Thoracic aorta (tissue), 2 donors: ENCODE measurements at regions not wholly inside any gene's neighbourhood (a gene's known extent, or its start where the extent isn't known, plus 50 kb on each side); places are given as distances from the start of the nearest gene placed in this dataset.

Experiments
- ATAC-seq: fragments of 150-250 bp; one replicate; pipeline ENCODE4 v1.8.0; 2017; ENCODE audit warnings: low read depth; ENCODE audit not compliant: insufficient number of reproducible peaks, low FRiP score
- DNase-seq: peaks from one replicate; pipeline ENCODE4 v3.0.0-alpha.2; 2020; ENCODE audit warnings: low spot score
- H3K27ac ChIP-seq, 2 donors: fragments of 200-600 bp; sonication (generic); 1 replicate in 1 of 2; 2 replicates in 1 of 2; pipeline ENCODE4 v1.5.1; 2016; ENCODE audit warnings: mild to moderate bottlenecking in 2 of 2, moderate library complexity in 2 of 2
- H3K27me3 ChIP-seq: fragments of 200-600 bp; sonication (generic); replicated peaks from 2 replicates; pipeline ENCODE4 v1.6.0; 2016; ENCODE audit warnings: mild to moderate bottlenecking; ENCODE audit not compliant: insufficient read depth
- H3K36me3 ChIP-seq: fragments of 200-600 bp; sonication (generic); one replicate; pipeline ENCODE4 v1.5.1; 2016
- H3K4me1 ChIP-seq, 2 donors: fragments of 200-600 bp; sonication (generic); 1 replicate in 1 of 2; 2 replicates in 1 of 2; pipeline versions ENCODE4 v1.5.1 to v1.6.0; 2016; ENCODE audit warnings: low read depth in 2 of 2, mild to moderate bottlenecking in 1 of 2; ENCODE audit not compliant: control insufficient read depth in 1 of 2
- H3K4me3 ChIP-seq: fragments of 200-600 bp; sonication (generic); 2 replicates; pipeline ENCODE4 v1.5.1; 2016; ENCODE audit warnings: mild to moderate bottlenecking
- H3K9me3 ChIP-seq: fragments of 200-600 bp; sonication (generic); 2 replicates; pipeline ENCODE4 v1.5.1; 2016
- TF ChIP-seq, protein P1 (sequence below): fragments of 200-600 bp; sonication (generic); IDR thresholded peaks from one replicate; pipeline ENCODE4 v1.5.1; 2019; ENCODE audit warnings: antibody characterized with exemption

DNA sequence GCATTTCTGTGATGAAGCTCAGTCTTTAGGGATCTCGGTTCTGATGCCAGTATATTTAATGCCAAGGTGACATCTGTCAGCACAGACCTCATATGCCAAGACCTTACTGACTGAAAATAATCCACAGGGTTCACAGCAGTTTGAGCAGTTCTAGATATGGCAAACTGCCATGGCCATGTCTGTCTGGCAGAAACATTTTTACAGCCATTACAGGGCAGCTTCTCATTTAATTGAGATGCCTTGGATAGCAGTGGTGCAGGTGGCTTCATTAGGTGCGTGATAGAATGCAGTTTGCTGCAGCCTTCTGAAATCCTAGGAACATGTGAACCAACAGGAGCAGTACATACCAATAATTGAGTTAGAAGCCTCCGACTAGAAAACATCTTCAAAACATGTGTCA is 510.6 kb downstream of the XIRP2 start:
- Histone ChIP-seq H3K4me3 (no peak overlapping the region), H3K4me1 (no peaks in the 10 kb centered on the region), H3K27me3 (no peaks in the 10 kb centered on the region), H3K9me3 (no peaks in the 10 kb centered on the region), H3K27ac (no peak overlapping the region), H3K36me3 (no peaks in the 10 kb centered on the region)
- no peak for ATAC-seq
- no peak for DNase-seq
- TF ChIP-seq, protein P1, sequence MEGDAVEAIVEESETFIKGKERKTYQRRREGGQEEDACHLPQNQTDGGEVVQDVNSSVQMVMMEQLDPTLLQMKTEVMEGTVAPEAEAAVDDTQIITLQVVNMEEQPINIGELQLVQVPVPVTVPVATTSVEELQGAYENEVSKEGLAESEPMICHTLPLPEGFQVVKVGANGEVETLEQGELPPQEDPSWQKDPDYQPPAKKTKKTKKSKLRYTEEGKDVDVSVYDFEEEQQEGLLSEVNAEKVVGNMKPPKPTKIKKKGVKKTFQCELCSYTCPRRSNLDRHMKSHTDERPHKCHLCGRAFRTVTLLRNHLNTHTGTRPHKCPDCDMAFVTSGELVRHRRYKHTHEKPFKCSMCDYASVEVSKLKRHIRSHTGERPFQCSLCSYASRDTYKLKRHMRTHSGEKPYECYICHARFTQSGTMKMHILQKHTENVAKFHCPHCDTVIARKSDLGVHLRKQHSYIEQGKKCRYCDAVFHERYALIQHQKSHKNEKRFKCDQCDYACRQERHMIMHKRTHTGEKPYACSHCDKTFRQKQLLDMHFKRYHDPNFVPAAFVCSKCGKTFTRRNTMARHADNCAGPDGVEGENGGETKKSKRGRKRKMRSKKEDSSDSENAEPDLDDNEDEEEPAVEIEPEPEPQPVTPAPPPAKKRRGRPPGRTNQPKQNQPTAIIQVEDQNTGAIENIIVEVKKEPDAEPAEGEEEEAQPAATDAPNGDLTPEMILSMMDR: no peak

DNA sequence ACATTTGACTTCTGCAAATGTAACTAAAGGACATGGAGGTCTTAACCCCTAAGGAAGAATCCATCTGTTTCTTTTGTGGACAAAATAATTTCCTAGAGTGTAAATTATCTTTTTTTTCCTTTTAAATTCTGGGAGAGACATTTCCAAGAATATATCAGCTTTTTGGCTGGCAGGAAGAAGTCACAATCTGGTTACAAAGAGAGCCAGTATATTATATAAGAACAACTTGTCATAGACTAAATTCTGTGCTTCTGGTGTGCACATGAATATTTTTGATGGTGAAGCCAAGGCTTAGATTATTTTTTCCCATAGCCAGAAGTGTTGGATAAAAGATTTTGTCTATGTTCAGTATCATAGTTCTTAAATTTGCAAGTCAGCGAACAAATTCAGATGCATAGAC is 500.6 kb downstream of the XIRP2 start:
- H3K36me3 ChIP-seq: no peaks in the 10 kb centered on the region
- ATAC-seq: no peak
- no peaks in the 10 kb centered on the region for H3K9me3 ChIP-seq
- H3K27me3 ChIP-seq: no peaks in the 10 kb centered on the region
- TF ChIP-seq, protein P1: no peak
- no peak overlapping the region for H3K4me3 ChIP-seq
- H3K27ac ChIP-seq: no peak overlapping the region
- no peak for DNase-seq
- H3K4me1 ChIP-seq: no peaks in the 10 kb centered on the region

DNA sequence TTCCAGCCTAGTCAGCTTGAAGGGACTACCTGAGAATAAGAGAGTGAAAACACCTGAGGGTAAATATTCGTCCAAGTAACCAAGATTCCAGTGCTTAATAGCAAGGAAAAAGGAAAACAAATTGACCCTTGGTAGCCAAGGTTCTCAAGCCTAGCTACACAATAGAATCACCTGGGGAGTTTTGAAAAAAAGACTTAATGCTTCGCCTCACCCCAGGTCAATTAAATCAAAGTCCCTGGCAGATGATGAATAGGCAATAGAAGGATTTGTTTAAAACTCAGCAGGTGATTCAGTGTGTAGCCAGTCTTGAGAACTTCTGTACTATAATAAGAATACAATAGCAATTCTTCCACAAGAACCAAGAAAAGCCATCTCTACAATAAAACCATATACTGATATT is 500.2 kb downstream of the XIRP2 start:
- Histone ChIP-seq H3K4me3 (no peak overlapping the region), H3K27me3 (no peaks in the 10 kb centered on the region), H3K36me3 (no peaks in the 10 kb centered on the region), H3K4me1 (no peaks in the 10 kb centered on the region), H3K27ac (no peak overlapping the region), H3K9me3 (no peaks in the 10 kb centered on the region)
- DNase-seq (no peak), ATAC-seq (no peak)
- TF ChIP-seq, protein P1: no peak

DNA sequence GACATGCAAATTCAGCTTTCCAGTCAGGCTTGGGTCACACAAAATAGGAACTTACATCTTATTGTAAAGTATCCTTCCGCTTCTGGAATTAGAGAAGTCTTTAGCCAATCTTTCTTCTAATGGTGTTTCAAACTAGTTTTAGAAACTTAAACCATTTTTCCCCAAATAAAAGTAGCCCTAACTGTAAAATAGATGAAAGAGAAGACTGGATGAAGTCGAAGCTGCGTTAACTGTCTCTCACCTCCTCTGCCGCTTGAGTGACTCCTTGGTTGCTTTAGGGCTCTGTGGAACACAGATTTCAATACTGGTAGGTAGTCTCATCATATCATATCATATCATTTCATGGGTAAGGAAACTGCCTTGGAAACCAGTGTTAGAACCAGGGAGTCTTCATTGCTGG is 498.4 kb downstream of the XIRP2 start:
- no peaks in the 10 kb centered on the region for H3K27me3 ChIP-seq
- ATAC-seq: no peak
- no peaks in the 10 kb centered on the region for H3K4me1 ChIP-seq
- H3K27ac ChIP-seq: no peak overlapping the region
- no peak overlapping the region for H3K4me3 ChIP-seq
- TF ChIP-seq, protein P1: no peak
- no peaks in the 10 kb centered on the region for H3K9me3 ChIP-seq
- no peaks in the 10 kb centered on the region for H3K36me3 ChIP-seq
- no peak for DNase-seq

DNA sequence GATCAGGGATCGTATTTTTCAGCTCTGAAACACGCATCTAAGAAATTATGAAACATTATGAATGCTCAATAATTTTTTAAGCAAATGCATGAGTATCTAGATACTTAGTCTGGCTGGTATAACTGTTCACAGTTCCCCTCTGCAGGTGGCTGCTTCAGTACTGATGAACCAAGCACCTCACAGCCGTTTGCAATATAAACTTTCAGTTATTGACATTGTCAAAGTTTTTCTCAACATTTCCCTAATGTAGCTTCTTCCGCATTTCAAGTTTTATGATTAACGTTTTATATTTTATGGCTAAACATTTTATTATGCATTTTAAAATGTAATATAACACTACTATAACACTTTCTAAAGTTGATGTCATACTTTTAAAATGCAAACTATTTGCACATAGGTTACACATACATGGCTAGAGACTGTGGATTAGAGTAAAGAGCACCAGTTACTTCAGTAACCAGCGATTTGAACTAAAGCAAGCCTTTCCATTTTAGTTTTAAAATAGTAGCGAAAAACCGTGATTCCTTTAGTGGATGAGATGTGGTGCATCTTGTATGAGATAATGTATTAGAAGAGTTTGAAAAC is 495.4 kb downstream of the XIRP2 start:
- no peak overlapping the region for H3K27ac ChIP-seq
- H3K9me3 ChIP-seq: no peaks in the 10 kb centered on the region
- ATAC-seq: no peak
- H3K4me3 ChIP-seq: no peak overlapping the region
- H3K36me3 ChIP-seq: no peaks in the 10 kb centered on the region
- no peaks in the 10 kb centered on the region for H3K4me1 ChIP-seq
- TF ChIP-seq, protein P1: no peak
- DNase-seq: no peak
- H3K27me3 ChIP-seq: no peaks in the 10 kb centered on the region
